ENCODE measurements at regions not wholly inside any gene's neighbourhood (a gene's known extent, or its start where the extent isn't known, plus 50 kb on each side); places are given as distances from the start of the nearest gene placed in this dataset.
"Not testable (repeated sequence)": the region's sequence is repeated elsewhere in the genome, so short reads cannot be mapped to it uniquely, and the experiment has no call there.

DNA sequence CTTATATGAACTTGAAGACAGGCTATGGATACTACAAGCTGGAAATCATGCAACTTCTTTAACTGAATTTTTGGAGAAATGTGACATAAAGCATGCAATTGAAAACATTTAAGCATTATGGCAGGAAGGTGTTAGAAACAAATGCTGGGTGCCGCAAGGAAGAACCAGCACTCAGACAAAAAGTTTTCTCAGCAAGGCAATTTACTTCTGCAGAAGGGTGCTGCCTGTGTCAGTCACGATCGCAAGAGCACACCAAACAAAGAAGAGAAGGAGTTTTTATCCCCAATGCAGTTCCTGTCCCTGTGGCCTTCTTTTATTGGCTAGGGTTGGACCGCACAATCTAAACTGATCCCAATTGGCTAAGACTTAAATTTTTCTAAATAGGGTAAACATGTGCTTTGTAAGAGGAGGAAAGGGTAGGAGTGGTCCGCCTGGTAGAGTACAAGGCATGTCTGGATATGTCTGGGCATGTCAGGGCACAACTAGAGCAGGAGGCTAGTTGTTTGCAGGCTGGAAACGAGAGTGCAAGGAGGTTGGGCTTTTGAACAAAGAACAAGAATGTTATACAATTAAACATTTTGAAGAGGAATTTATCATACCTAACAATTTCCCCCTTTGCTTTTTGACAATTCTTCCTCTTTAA is 109.6 kb upstream of the FAM3C start:
- POLR2A ChIA-PET, result no interaction called here
- peaks cover 12% of the 10 kb centered on the region for H3K27me3 Mint-ChIP-seq
- intact Hi-C loops (cut with micrococcal nuclease), result no loop called here
- H3K4me1 Mint-ChIP-seq (ENCODE audit: low read depth), result peaks cover under 1% of the 10 kb centered on the region
- H3K9me3 Mint-ChIP-seq, result peaks cover 34% of the 10 kb centered on the region
- CTCF ChIA-PET, result no interaction called here
- peaks cover 4% of the 10 kb centered on the region for H3K36me3 Mint-ChIP-seq
- no peak overlapping the region for H3K4me3 Mint-ChIP-seq
- no peak for DNase-seq
- H3K27ac Mint-ChIP-seq, result no peak overlapping the region

DNA sequence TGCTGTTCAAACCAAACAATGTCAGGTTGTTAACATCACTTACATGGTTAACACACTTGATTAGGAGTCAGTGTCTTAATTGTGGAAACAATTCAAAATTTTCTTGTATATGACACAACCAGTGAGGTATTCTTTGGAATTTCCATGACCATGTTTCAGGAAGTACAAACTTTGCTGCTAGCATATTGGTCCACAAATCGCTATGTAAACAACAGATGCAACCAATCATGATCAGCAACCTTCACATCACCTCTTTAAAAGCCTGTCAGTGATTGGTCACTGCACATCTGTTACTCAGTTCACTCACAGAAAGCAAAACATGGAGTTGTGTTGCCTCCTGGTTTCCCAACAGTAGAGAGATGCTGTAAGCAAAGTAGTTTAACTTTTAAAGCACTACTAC is 108.9 kb upstream of the FAM3C start:
- peaks cover 4% of the 10 kb centered on the region for H3K36me3 Mint-ChIP-seq

DNA sequence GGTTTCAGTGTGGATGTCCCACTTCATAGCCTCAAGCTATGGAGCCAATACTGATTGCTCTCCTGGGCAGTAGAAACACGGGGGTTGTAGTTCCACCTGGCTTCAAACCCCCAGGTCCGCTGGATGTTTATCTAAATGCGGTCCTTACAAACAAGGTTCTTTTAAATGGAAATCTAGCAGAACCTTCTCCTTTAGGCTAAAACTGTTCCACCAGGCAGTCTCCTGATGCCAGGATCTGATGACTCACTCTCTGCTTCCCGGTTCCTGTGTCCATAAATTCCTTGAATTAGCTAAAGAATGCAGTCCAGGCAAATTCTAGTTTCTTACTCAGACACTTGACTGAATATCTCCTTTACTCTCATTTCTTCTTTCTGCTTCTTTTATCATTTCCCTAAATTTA is 108.4 kb upstream of the FAM3C start:
- H3K9me3 Mint-ChIP-seq, result peaks cover 26% of the 10 kb centered on the region
- DNase-seq, result no peak

More for the DNA sequence above, 108.9 kb upstream of the FAM3C start:
- Mint-ChIP-seq H3K4me1 (ENCODE audit: low read depth) (peaks cover 7% of the 10 kb centered on the region), H3K27ac (no peak overlapping the region), H3K4me3 (no peak overlapping the region), H3K27me3 (peaks cover 12% of the 10 kb centered on the region), H3K9me3 (peaks cover 27% of the 10 kb centered on the region)
- DNase-seq, result no peak
- ChIA-PET POLR2A (no interaction called here), CTCF (no interaction called here)
- intact Hi-C loops (cut with micrococcal nuclease), result no loop called here

DNA sequence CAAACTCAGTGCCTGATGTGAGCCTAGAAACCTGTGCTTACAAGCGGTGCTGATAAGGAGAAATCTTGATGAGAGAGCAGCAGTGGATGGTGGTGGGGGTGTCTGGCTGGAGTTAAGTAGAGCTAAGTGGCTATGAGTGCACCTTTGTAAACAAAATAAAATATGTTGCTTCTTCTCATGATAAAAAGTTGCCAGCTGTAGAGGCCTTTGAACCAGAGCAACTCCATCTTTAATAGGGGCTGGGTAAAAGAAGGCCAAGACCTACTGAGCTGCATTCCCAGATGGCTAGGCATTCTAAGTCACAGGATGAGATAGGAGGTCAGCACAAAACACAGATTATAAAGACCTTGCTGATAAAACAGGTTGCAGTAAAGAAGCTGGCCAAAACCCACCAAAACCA is 107.6 kb upstream of the FAM3C start:
- H3K27ac Mint-ChIP-seq, result no peak overlapping the region
- peaks cover 4% of the 10 kb centered on the region for H3K27me3 Mint-ChIP-seq
- POLR2A ChIA-PET, result no interaction called here
- peaks cover 17% of the 10 kb centered on the region for H3K4me1 Mint-ChIP-seq (ENCODE audit: low read depth)
- intact Hi-C loops (cut with micrococcal nuclease), result no loop called here
- no peak for DNase-seq
- no peak overlapping the region for H3K4me3 Mint-ChIP-seq
- H3K9me3 Mint-ChIP-seq, result peaks cover 26% of the 10 kb centered on the region
- CTCF ChIA-PET, result interaction anchor here (0.9 kb wide), 1 partner anchor 27 kb away, joined by 3 read pairs; no protein-coding TSS in a partner anchor
- H3K36me3 Mint-ChIP-seq, result peaks cover 4% of the 10 kb centered on the region

More for the DNA sequence above, 108.4 kb upstream of the FAM3C start:
- ChIA-PET CTCF (no interaction called here), POLR2A (no interaction called here)
- Mint-ChIP-seq H3K36me3 (peaks cover 4% of the 10 kb centered on the region), H3K27ac (no peak overlapping the region), H3K4me3 (no peak overlapping the region), H3K4me1 (ENCODE audit: low read depth) (peaks cover 12% of the 10 kb centered on the region), H3K27me3 (peaks cover 9% of the 10 kb centered on the region)
- intact Hi-C loops (cut with micrococcal nuclease), result no loop called here

DNA sequence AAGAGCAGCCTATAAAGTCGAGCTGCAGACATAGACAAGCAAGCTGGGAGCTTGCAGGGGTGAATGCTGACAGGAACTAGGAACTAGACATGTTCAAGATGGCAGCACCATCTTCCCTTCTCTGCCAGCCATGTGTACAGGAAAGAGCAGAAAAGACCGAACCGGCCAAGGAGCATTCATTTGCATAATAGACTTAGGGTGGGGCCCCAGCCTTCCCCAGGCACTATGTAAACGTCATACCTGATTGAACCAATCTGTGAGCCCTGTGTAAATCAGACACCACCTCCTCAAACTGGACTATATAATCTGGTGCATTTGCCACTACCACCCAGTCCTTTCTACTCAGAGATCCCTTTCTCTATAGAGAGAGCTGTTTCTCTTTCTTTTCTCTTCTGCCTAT is 106.9 kb upstream of the FAM3C start:
- intact Hi-C loops (cut with micrococcal nuclease), result no loop called here
- CTCF ChIA-PET, result no interaction called here
- Mint-ChIP-seq H3K4me1 (ENCODE audit: low read depth) (peaks cover 17% of the 10 kb centered on the region), H3K27me3 (peaks cover 3% of the 10 kb centered on the region), H3K36me3 (peaks cover 4% of the 10 kb centered on the region), H3K9me3 (peaks cover 26% of the 10 kb centered on the region), H3K4me3 (no peak overlapping the region), H3K27ac (no peak overlapping the region)
- POLR2A ChIA-PET, result no interaction called here
- no peak for DNase-seq

DNA sequence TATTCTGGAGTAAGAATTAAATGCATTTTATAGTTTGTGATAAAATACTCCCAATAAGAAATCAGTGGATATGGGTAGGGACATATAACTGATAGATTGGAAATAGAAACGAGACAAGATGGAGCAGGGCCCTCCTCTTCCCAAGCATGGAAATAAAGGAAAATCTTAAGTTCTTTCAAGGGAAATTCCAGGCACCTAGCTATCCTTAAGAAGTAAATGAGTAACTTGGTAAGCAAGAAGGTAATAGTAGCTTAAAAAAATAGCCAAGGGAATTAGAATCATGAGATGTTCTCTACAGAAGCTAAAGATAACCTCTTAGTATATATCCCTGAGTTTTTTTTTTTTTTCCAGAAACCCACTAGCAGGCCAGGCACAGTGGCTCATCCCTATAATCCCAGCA is 105.5 kb upstream of the FAM3C start:
- H3K27me3 Mint-ChIP-seq, result no peaks in the 10 kb centered on the region
- H3K36me3 Mint-ChIP-seq, result peaks cover 4% of the 10 kb centered on the region
- intact Hi-C loops (cut with micrococcal nuclease), result no loop called here
- peaks cover 26% of the 10 kb centered on the region for H3K9me3 Mint-ChIP-seq
- ChIA-PET CTCF (interaction anchor here (0.6 to 2.1 kb wide), 2 partner anchors 135 to 271 kb away, joined by 6 read pairs; no protein-coding TSS in a partner anchor), POLR2A (no interaction called here)
- no peak overlapping the region for H3K4me3 Mint-ChIP-seq
- no peak for DNase-seq
- H3K27ac Mint-ChIP-seq, result no peak overlapping the region
- H3K4me1 Mint-ChIP-seq (ENCODE audit: low read depth), result peaks cover 17% of the 10 kb centered on the region

DNA sequence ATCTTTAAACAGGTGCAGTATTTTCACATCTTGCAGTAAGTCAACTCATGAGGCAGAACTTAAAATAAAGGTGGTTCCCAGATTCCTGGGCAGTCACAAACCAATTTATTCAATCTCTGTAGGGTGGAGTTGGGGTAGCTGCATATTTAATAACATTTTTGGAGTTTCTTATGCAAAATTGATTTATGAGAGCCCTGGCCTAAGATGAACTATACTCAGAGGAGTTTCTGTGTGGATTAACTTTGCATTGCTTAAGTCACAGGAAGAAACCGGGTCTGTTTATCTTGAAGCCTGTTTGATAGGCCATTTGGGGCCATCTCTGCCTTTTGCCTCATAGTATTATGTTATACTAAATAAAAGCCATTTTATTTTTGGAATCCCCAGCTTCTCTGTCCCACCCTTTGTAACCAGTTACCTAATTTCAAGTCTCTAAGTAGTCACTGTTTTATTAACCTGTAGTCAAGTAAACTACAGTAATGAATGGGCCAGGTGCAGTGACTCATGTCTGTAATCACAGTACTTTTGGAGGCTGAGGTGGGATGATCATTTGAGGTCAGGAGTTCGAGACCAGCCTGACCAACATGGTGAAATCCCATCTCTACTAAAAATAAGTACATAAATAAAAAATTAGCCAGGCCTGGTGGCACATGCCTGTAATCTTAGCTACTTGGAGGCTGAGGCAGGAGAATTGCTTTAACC is 104.4 kb upstream of the FAM3C start:
- no peaks in the 10 kb centered on the region for H3K27me3 Mint-ChIP-seq
- peaks cover 17% of the 10 kb centered on the region for H3K4me1 Mint-ChIP-seq (ENCODE audit: low read depth)
- H3K36me3 Mint-ChIP-seq, result peaks cover 3% of the 10 kb centered on the region
- ChIA-PET CTCF (interaction anchor here (0.6 to 2.1 kb wide), 2 partner anchors 47 to 134 kb away, joined by 3 to 6 read pairs; no protein-coding TSS in a partner anchor), POLR2A (interaction anchor here (1.1 to 1.7 kb wide), 3 partner anchors 30 to 63 kb away, joined by 3 to 6 read pairs (median 3); no protein-coding TSS in a partner anchor)
- DNase-seq, result peak; percentile 33
- no peak overlapping the region for H3K4me3 Mint-ChIP-seq
- peak overlapping the region; percentile 32 for H3K27ac Mint-ChIP-seq
- intact Hi-C loops (cut with micrococcal nuclease), result loop anchor here (1.0 kb wide), 1 partner anchor 44 kb away; no protein-coding TSS in a partner anchor
- H3K9me3 Mint-ChIP-seq, result peaks cover 16% of the 10 kb centered on the region

DNA sequence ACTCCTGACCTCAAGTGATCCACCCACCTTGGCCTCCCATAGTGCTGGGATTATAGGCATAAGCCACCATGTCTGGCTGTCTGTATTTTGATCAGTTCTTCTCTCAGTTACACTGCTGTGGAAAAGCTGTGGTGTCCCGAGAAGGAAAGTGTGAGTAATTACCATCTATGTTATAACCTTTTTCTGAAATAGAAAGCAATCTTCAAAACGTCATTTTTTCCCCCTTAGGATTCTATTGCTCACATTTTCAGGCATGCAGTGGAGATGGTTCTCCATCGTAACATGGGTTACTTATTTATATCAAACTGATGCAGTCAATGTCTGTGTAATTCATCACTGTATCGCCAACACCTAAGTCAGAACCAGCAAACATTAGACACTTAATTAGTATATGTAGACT is 103.5 kb upstream of the FAM3C start:
- H3K9me3 Mint-ChIP-seq, result peaks cover 7% of the 10 kb centered on the region
- ChIA-PET CTCF (no interaction called here), POLR2A (interaction anchor here (1.1 to 1.7 kb wide), 3 partner anchors 31 to 58 kb away, joined by 3 to 6 read pairs (median 3); no protein-coding TSS in a partner anchor)
- H3K4me1 Mint-ChIP-seq (ENCODE audit: low read depth), result peaks cover 17% of the 10 kb centered on the region
- H3K27ac Mint-ChIP-seq, result peak overlapping the region; percentile 32
- peak; percentile 63 for DNase-seq
- H3K27me3 Mint-ChIP-seq, result no peaks in the 10 kb centered on the region
- intact Hi-C loops (cut with micrococcal nuclease), result loop anchor here (1.0 to 5.0 kb wide), 5 partner anchors 31 to 132 kb away; partner anchors contain the start of gene FAM3C
- peak overlapping the region; percentile 21 for H3K4me3 Mint-ChIP-seq
- H3K36me3 Mint-ChIP-seq, result no peaks in the 10 kb centered on the region

DNA sequence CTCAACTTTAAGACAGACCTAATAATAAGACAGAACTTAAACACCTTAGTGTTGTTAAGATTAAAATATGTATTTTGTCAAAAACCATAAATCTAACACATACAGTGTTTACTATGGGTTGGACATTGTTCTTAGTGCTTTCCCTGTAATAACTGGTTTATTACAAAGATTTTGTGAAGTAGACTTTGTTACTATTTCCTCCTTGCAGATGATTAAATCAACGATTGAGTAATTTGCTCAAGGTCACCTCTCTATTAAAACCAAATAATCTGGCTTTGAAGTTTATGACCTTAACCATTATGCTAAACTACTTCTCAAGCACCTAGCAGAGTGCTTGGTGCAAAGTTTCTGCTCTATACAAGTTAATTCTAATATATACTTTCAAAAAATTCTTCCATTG is 102.7 kb upstream of the FAM3C start:
- no peaks in the 10 kb centered on the region for H3K27me3 Mint-ChIP-seq
- intact Hi-C loops (cut with micrococcal nuclease), result loop anchor here (1.0 to 5.0 kb wide), 4 partner anchors 31 to 132 kb away; partner anchors contain the start of gene FAM3C
- ChIA-PET POLR2A (interaction anchor here (1.2 kb wide), 1 partner anchor 57 kb away, joined by 3 read pairs; no protein-coding TSS in a partner anchor), CTCF (no interaction called here)
- peaks cover 6% of the 10 kb centered on the region for H3K9me3 Mint-ChIP-seq
- H3K4me3 Mint-ChIP-seq, result no peak overlapping the region
- DNase-seq, result no peak
- no peaks in the 10 kb centered on the region for H3K36me3 Mint-ChIP-seq
- H3K4me1 Mint-ChIP-seq (ENCODE audit: low read depth), result peaks cover 17% of the 10 kb centered on the region
- no peak overlapping the region for H3K27ac Mint-ChIP-seq

DNA sequence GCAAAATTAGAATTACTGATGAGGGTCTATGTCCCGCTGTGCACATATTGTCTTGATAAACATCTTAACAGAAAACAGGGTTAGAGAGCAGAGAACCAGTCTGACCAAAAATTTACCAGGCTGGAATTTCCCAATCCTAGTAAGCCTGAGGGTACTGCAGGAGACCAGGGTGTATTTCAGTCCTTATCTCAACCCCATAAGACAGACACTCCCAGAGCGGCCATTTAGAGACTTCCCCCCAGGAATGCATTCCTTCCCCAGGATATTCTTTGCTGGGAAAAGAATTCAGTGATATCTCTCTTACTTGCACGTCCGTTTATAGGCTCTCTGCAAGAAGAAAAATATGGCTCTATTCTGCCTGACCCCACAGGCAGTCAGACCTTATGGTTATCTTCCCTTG is 101.4 kb upstream of the FAM3C start:
- intact Hi-C loops (cut with micrococcal nuclease), result loop anchor here (5.0 kb wide), 1 partner anchor 130 kb away; no protein-coding TSS in a partner anchor

DNA sequence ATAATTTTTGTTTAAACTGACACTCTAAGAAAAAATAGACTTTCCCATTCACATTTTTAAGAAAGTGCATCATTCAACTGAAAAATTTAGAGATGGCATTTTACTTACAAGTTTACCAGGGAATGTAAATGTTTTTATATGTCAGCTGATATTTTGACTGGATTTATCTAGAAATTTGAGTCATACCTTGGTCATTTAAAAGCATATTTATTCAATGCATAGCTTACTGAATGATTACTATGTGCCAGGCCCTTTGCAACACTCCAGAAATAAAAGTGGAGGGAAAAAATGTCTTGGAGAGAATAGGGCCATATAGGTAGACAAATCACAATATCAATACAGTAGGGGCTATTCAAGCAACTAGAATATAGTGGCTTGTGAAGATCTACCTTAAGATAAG is 98.4 kb upstream of the FAM3C start:
- intact Hi-C loops (cut with micrococcal nuclease), result no loop called here
- H3K36me3 Mint-ChIP-seq, result no peaks in the 10 kb centered on the region
- POLR2A ChIA-PET, result interaction anchor here (1.4 kb wide), 1 partner anchor 98 kb away, joined by 3 read pairs; the partner anchor contains the start of gene FAM3C
- H3K9me3 Mint-ChIP-seq, result peaks cover 6% of the 10 kb centered on the region
- no peak overlapping the region for H3K4me3 Mint-ChIP-seq
- peaks cover 5% of the 10 kb centered on the region for H3K4me1 Mint-ChIP-seq (ENCODE audit: low read depth)
- CTCF ChIA-PET, result interaction anchor here (1.3 to 1.6 kb wide), 2 partner anchors 99 to 127 kb away, joined by 4 read pairs; partner anchors contain the start of gene FAM3C
- no peak for DNase-seq
- no peak overlapping the region for H3K27ac Mint-ChIP-seq
- H3K27me3 Mint-ChIP-seq, result no peaks in the 10 kb centered on the region

More for the DNA sequence above, 101.4 kb upstream of the FAM3C start:
- H3K27ac Mint-ChIP-seq, DNase-seq, CTCF ChIA-PET, H3K27me3 Mint-ChIP-seq, H3K4me3 Mint-ChIP-seq, H3K9me3 Mint-ChIP-seq, POLR2A ChIA-PET, H3K36me3 Mint-ChIP-seq: not testable (repeated sequence)
- peaks cover 17% of the 10 kb centered on the region for H3K4me1 Mint-ChIP-seq (ENCODE audit: low read depth)

DNA sequence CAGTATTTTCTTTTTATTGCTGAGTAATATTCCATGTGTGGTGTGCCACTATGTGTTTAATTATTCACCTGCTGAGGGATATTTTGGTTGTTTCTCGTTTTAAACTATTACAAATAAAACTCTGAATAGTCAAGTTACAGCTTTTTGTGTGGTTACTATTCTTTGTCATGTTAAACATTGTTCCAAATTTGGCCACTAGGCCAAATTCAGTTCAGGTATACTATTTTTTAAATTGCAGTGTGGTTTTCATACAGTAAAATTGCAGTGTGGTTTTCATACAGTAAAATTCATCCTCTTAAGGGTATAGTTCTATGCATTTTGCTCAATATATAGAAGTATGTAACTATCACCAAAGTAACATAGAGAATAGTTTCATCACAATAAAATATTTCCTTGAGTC is 97.4 kb upstream of the FAM3C start:
- no peaks in the 10 kb centered on the region for H3K36me3 Mint-ChIP-seq
- no peak overlapping the region for H3K4me3 Mint-ChIP-seq
- no peaks in the 10 kb centered on the region for H3K4me1 Mint-ChIP-seq (ENCODE audit: low read depth)
- ChIA-PET CTCF (interaction anchor here (1.1 kb wide), 1 partner anchor 52 kb away, joined by 3 read pairs; no protein-coding TSS in a partner anchor), POLR2A (interaction anchor here (1.0 kb wide), 1 partner anchor 19 kb away, joined by 3 read pairs; no protein-coding TSS in a partner anchor)
- peaks cover 6% of the 10 kb centered on the region for H3K9me3 Mint-ChIP-seq
- H3K27ac Mint-ChIP-seq, result no peak overlapping the region
- DNase-seq, result no peak
- no peaks in the 10 kb centered on the region for H3K27me3 Mint-ChIP-seq
- intact Hi-C loops (cut with micrococcal nuclease), result no loop called here

Measured in activated CD4-positive, alpha-beta memory T cell treated with anti-CD3 and anti-CD28 coated beads for 36 hours (primary cell).